T-helper 17 cell (primary cell): ENCODE measurements at regions not wholly inside any gene's neighbourhood (a gene's known extent, or its start where the extent isn't known, plus 50 kb on each side); places are given as distances from the start of the nearest gene placed in this dataset.

Experiments used
- ATAC-seq: fragments of 150-1000 bp; cut with Tn5 transposase; 2 replicates; pipeline ENCODE4 v1.10.0; 2021; ENCODE audit warnings: mild to moderate bottlenecking, moderate library complexity
- DNase-seq, 3 donors: peaks; one replicate each; pipeline versions ENCODE4 v3.0.0 to v3.0.0-alpha.2; 2020 to 2021
- H3K9me3 ChIP-seq: one replicate; pipeline ENCODE4 v1.7.0; 2013; ENCODE audit warnings: low read length, mild to moderate bottlenecking; ENCODE audit not compliant: control insufficient read depth, poor library complexity, severe bottlenecking
- H3K27ac Mint-ChIP-seq: one replicate; pipeline ENCODE4 v1.8.0; 2022; ENCODE audit warnings: mild to moderate bottlenecking, moderate library complexity, mixed read lengths
- H3K27me3 Mint-ChIP-seq: one replicate; pipeline ENCODE4 v1.8.0; 2022; ENCODE audit warnings: mixed read lengths
- H3K36me3 Mint-ChIP-seq: one replicate; pipeline ENCODE4 v1.8.0; 2022; ENCODE audit warnings: low read depth, mixed read lengths
- H3K4me1 Mint-ChIP-seq: one replicate; pipeline ENCODE4 v1.8.0; 2022; ENCODE audit warnings: mild to moderate bottlenecking, mixed read lengths
- H3K4me3 Mint-ChIP-seq: one replicate; pipeline ENCODE4 v1.8.0; 2022; ENCODE audit warnings: mild to moderate bottlenecking, moderate library complexity, mixed read lengths

- H3K36me3 Mint-ChIP-seq: no peaks in the 10 kb centered on the region
- H3K27me3 Mint-ChIP-seq: peaks cover 43% of the 10 kb centered on the region
- DNase-seq (no peak), ATAC-seq (no peak)
- H3K4me3 Mint-ChIP-seq: no peak overlapping the region
- H3K27ac Mint-ChIP-seq: no peak overlapping the region
- no peaks in the 10 kb centered on the region for H3K4me1 Mint-ChIP-seq
- no peaks in the 10 kb centered on the region for H3K9me3 ChIP-seq
Measured at GRCh38 chr22:47297261-47298016, 535.0 kb downstream of the TBC1D22A start.

- Mint-ChIP-seq H3K36me3 (no peaks in the 10 kb centered on the region), H3K27me3 (peaks cover 42% of the 10 kb centered on the region)
- ATAC-seq: no peak
Measured at GRCh38 chr22:47296405-47297260, 534.2 kb downstream of the TBC1D22A start.

GRCh38 chr22:47295982-47296381 is 533.5 kb downstream of the TBC1D22A start:
- H3K9me3 ChIP-seq: no peaks in the 10 kb centered on the region
- DNase-seq (no peak), ATAC-seq (no peak)
- Mint-ChIP-seq H3K4me1 (no peaks in the 10 kb centered on the region), H3K27ac (no peak overlapping the region), H3K4me3 (no peak overlapping the region), H3K36me3 (no peaks in the 10 kb centered on the region), H3K27me3 (peaks cover 44% of the 10 kb centered on the region)

More at GRCh38 chr22:47296405-47297260, 534.2 kb downstream of the TBC1D22A start:
- no peak for DNase-seq
- Mint-ChIP-seq H3K4me1 (no peaks in the 10 kb centered on the region), H3K4me3 (no peak overlapping the region), H3K27ac (no peak overlapping the region)
- no peaks in the 10 kb centered on the region for H3K9me3 ChIP-seq

DNA sequence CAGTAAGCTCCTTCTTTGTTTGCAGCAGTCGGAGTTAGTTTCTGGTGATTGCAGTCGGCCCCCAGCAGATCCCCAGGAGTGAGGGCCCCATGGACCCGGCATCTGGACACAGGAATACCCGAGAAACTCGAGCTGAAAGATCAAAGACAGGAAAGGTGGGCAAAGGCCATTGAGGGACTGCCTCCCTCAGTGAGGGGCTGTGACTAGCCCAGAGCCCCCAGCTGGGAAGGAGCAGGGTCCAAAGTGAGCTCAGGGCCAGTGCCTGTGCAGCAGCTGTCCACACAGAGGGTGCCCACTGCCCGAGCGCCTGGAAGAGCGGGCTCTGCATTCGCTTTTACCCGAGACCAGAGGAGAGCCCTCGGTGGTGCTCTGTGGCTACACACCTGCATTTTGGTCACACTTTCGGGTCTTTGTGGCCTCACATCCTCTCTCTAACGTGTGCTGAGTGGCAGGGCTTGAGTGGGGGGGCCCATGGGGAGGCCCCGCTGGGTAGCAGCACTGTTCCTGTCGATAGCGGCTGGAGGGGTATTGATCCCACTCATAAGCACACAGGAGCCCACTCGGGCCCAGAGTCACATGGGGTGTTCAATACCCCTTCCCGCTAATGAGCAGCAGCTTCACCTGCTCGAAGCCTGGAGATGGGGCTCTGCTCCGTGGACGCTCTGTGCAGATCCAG is 532.9 kb downstream of the TBC1D22A start:
- Mint-ChIP-seq H3K4me1 (no peaks in the 10 kb centered on the region), H3K27ac (no peak overlapping the region), H3K4me3 (no peak overlapping the region), H3K36me3 (no peaks in the 10 kb centered on the region), H3K27me3 (peaks cover 44% of the 10 kb centered on the region)
- DNase-seq (no peak), ATAC-seq (no peak)
- H3K9me3 ChIP-seq: no peaks in the 10 kb centered on the region

GRCh38 chr22:47294576-47294975 is 532.1 kb downstream of the TBC1D22A start:
- H3K27me3 Mint-ChIP-seq: peaks cover 45% of the 10 kb centered on the region
- no peak overlapping the region for H3K27ac Mint-ChIP-seq
- DNase-seq: no peak
- H3K4me3 Mint-ChIP-seq: no peak overlapping the region
- H3K9me3 ChIP-seq: no peaks in the 10 kb centered on the region
- H3K4me1 Mint-ChIP-seq: no peaks in the 10 kb centered on the region
- ATAC-seq: no peak
- no peaks in the 10 kb centered on the region for H3K36me3 Mint-ChIP-seq

DNA sequence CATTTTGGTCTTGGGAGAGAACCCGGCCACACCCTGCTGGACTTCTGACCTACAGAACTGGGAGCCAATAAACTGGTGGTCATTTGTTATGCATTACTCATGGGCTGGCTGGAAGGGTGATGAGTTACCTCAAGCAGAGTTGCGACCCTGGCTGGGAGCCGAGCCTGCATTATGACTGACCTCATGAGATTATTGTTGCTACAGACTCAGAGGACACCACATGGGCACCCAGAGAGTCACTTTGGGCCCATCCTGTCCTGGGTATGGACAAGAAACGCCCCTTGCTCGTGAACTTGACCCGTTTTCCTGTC is 531.7 kb downstream of the TBC1D22A start:
- no peak for ATAC-seq
- no peaks in the 10 kb centered on the region for H3K36me3 Mint-ChIP-seq
- H3K27ac Mint-ChIP-seq: no peak overlapping the region
- no peaks in the 10 kb centered on the region for H3K9me3 ChIP-seq
- no peaks in the 10 kb centered on the region for H3K4me1 Mint-ChIP-seq
- no peak for DNase-seq
- peaks cover 49% of the 10 kb centered on the region for H3K27me3 Mint-ChIP-seq
- no peak overlapping the region for H3K4me3 Mint-ChIP-seq

- H3K36me3 Mint-ChIP-seq: no peaks in the 10 kb centered on the region
- no peak overlapping the region for H3K4me3 Mint-ChIP-seq
- no peak overlapping the region for H3K27ac Mint-ChIP-seq
- no peaks in the 10 kb centered on the region for H3K4me1 Mint-ChIP-seq
- DNase-seq: no peak
- H3K9me3 ChIP-seq: no peaks in the 10 kb centered on the region
- peaks cover 51% of the 10 kb centered on the region for H3K27me3 Mint-ChIP-seq
- ATAC-seq: no peak
Measured at GRCh38 chr22:47293368-47294221, 531.1 kb downstream of the TBC1D22A start.

- ATAC-seq (no peak), DNase-seq (no peak)
- no peaks in the 10 kb centered on the region for H3K4me1 Mint-ChIP-seq
- peaks cover 51% of the 10 kb centered on the region for H3K27me3 Mint-ChIP-seq
- no peak overlapping the region for H3K4me3 Mint-ChIP-seq
- no peak overlapping the region for H3K27ac Mint-ChIP-seq
- no peaks in the 10 kb centered on the region for H3K36me3 Mint-ChIP-seq
- H3K9me3 ChIP-seq: no peaks in the 10 kb centered on the region
Measured at GRCh38 chr22:47292546-47293320, 530.3 kb downstream of the TBC1D22A start.

DNA sequence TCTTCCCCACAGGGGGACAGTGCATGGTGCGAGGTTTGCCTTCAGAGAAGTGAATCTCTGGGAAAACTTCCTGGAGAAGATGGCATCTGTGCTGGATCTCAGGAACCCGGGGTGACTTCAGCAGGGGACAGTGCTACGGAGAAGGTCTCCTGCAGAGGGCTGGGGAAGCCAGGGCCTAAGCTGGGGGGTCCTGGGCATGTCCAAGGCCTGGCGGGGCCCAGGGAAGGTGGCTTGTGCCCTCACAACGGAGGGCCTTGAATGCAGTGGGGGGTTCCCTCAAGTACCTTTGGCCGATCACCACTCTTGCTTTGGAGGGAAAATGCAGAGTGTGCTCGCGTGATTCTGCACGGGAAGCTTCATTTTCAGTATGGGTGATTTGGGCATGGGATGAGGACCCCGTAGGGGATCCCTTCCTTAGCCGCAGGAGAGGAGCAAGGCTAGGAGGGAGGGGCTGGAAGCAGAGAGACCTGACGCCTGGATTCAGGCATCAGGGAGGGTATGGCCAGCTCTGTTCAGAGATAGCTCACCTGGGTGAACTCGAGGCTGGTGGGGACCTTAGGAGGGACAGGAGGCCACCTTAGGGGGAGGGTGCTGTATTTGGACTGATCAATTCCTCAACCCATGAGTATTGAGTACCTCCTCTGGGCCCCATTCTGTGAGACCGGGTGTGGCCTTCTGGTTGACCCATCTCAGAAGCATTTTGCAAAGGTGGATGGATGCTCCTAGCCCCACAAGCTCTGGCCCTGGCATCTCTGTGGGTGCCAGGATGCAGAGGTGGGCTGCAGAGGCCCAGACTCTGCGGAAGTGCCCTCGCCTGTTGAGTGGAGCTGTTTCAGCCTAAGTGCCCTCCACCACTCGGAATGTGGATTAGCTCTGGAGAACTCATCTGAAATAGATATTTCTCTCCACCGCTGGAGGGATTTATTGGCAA is 529.4 kb downstream of the TBC1D22A start:
- no peaks in the 10 kb centered on the region for H3K36me3 Mint-ChIP-seq
- ATAC-seq: no peak
- no peak for DNase-seq
- no peaks in the 10 kb centered on the region for H3K4me1 Mint-ChIP-seq
- no peak overlapping the region for H3K4me3 Mint-ChIP-seq
- H3K9me3 ChIP-seq: no peaks in the 10 kb centered on the region
- no peak overlapping the region for H3K27ac Mint-ChIP-seq
- H3K27me3 Mint-ChIP-seq: peaks cover 46% of the 10 kb centered on the region

GRCh38 chr22:47290706-47291430 is 528.4 kb downstream of the TBC1D22A start:
- ATAC-seq: no peak
- H3K27ac Mint-ChIP-seq: no peak overlapping the region

GRCh38 chr22:47289336-47289985 is 527.0 kb downstream of the TBC1D22A start:
- Mint-ChIP-seq H3K27ac (no peak overlapping the region), H3K4me3 (no peak overlapping the region), H3K36me3 (no peaks in the 10 kb centered on the region), H3K27me3 (peaks cover 43% of the 10 kb centered on the region), H3K4me1 (no peaks in the 10 kb centered on the region)
- no peaks in the 10 kb centered on the region for H3K9me3 ChIP-seq
- DNase-seq (no peak), ATAC-seq (no peak)

More at GRCh38 chr22:47290706-47291430, 528.4 kb downstream of the TBC1D22A start:
- H3K36me3 Mint-ChIP-seq: no peaks in the 10 kb centered on the region
- no peaks in the 10 kb centered on the region for H3K9me3 ChIP-seq
- no peak overlapping the region for H3K4me3 Mint-ChIP-seq
- H3K27me3 Mint-ChIP-seq: peaks cover 47% of the 10 kb centered on the region
- no peak for DNase-seq
- H3K4me1 Mint-ChIP-seq: no peaks in the 10 kb centered on the region
